NCI-H187 treated with DMSO at 0.1 percent for 48 hours (cell line): ENCODE measurements at regions not wholly inside any gene's neighbourhood (a gene's known extent, or its start where the extent isn't known, plus 50 kb on each side); places are given as distances from the start of the nearest gene placed in this dataset.

ENCODE experiments used
- DNase-seq: peaks from one replicate; lab custom pipeline; 2025; lab: John Stamatoyannopoulos, UW

- no peak for DNase-seq
Observed at GRCh38 chr9:103789686-103790085, 304.4 kb upstream of the SMC2 start.

GRCh38 chr9:103798620-103799019, 295.5 kb upstream of the SMC2 start:
- DNase-seq = no peak

GRCh38 chr9:103799959-103800358, 294.1 kb upstream of the SMC2 start:
- DNase-seq = no peak

GRCh38 chr9:103802068-103802467, 292.0 kb upstream of the SMC2 start:
- DNase-seq = no peak

- DNase-seq = no peak
Observed at GRCh38 chr9:103803245-103803644, 290.9 kb upstream of the SMC2 start.

- no peak for DNase-seq
Observed at GRCh38 chr9:103804077-103804735, 289.9 kb upstream of the SMC2 start.

GRCh38 chr9:103809745-103810144, 284.4 kb upstream of the SMC2 start:
- DNase-seq = no peak

GRCh38 chr9:103811462-103811861, 282.6 kb upstream of the SMC2 start:
- no peak for DNase-seq

GRCh38 chr9:103816146-103816545, 278.0 kb upstream of the SMC2 start:
- no peak for DNase-seq

GRCh38 chr9:103819936-103820335, 274.2 kb upstream of the SMC2 start:
- DNase-seq = no peak

GRCh38 chr9:103821115-103821514, 273.0 kb upstream of the SMC2 start:
- DNase-seq = no peak

- no peak for DNase-seq
Observed at GRCh38 chr9:103837940-103838339, 256.2 kb upstream of the SMC2 start.

- no peak for DNase-seq
Observed at GRCh38 chr9:103839197-103839596, 254.9 kb upstream of the SMC2 start.

- no peak for DNase-seq
Observed at GRCh38 chr9:103867886-103868285, 226.2 kb upstream of the SMC2 start.

- DNase-seq = no peak
Observed at GRCh38 chr9:103872811-103873210, 221.3 kb upstream of the SMC2 start.

- no peak for DNase-seq
Observed at GRCh38 chr9:103881419-103881818, 212.7 kb upstream of the SMC2 start.

- DNase-seq = no peak
Observed at GRCh38 chr9:103889989-103890388, 204.1 kb upstream of the SMC2 start.

- no peak for DNase-seq
Observed at GRCh38 chr9:103894184-103894583, 199.9 kb upstream of the SMC2 start.

- DNase-seq = no peak
Observed at GRCh38 chr9:103898550-103898949, 195.6 kb upstream of the SMC2 start.

- DNase-seq = no peak
Observed at GRCh38 chr9:103899866-103900265, 194.2 kb upstream of the SMC2 start.

- no peak for DNase-seq
Observed at GRCh38 chr9:103900466-103900865, 193.6 kb upstream of the SMC2 start.

GRCh38 chr9:103902263-103902662, 191.8 kb upstream of the SMC2 start:
- DNase-seq = no peak

GRCh38 chr9:103904242-103904641, 189.9 kb upstream of the SMC2 start:
- DNase-seq = no peak

GRCh38 chr9:103913899-103914298, 180.2 kb upstream of the SMC2 start:
- DNase-seq = no peak
